H9 (cell line): ENCODE measurements at regions not wholly inside any gene's neighbourhood (a gene's known extent, or its start where the extent isn't known, plus 50 kb on each side); places are given as distances from the start of the nearest gene placed in this dataset.

Experiments used
- DNase-seq: peaks from one replicate; pipeline ENCODE4 v3.0.0-alpha.2; 2017
- H2AFZ ChIP-seq: one replicate; pipeline ENCODE4 v1.6.1; 2013; ENCODE audit warnings: mild to moderate bottlenecking, low read length, control low read depth, moderate library complexity
- H2AK5ac ChIP-seq: 2 replicates; pipeline ENCODE4 v1.6.1; 2013; ENCODE audit warnings: low read length, control low read depth, mixed read lengths; ENCODE audit not compliant: insufficient read length
- H2BK120ac ChIP-seq: one replicate; pipeline ENCODE4 v1.6.1; 2013; ENCODE audit warnings: low read depth, mild to moderate bottlenecking, low read length, control low read depth, inconsistent platforms; ENCODE audit not compliant: poor library complexity, severe bottlenecking
- H2BK12ac ChIP-seq: 2 replicates; pipeline ENCODE4 v1.6.1; 2013; ENCODE audit warnings: low read length, control low read depth, mixed read lengths, low read depth; ENCODE audit not compliant: insufficient read length
- H2BK15ac ChIP-seq: 2 replicates; pipeline ENCODE4 v1.6.1; 2013; ENCODE audit warnings: low read depth, low read length, control low read depth
- H2BK20ac ChIP-seq: one replicate; pipeline ENCODE4 v1.6.1; 2013; ENCODE audit warnings: low read depth, mild to moderate bottlenecking, low read length, control low read depth, inconsistent platforms; ENCODE audit not compliant: poor library complexity, severe bottlenecking
- H2BK5ac ChIP-seq: 2 replicates; pipeline ENCODE4 v1.6.1; 2013; ENCODE audit warnings: low read length, control low read depth, mixed read lengths; ENCODE audit not compliant: insufficient read length
- H3K14ac ChIP-seq: 2 replicates; pipeline ENCODE4 v1.6.1; 2013; ENCODE audit warnings: low read length, control low read depth; ENCODE audit not compliant: insufficient read depth
- H3K18ac ChIP-seq: 2 replicates; pipeline ENCODE4 v1.6.1; 2013; ENCODE audit warnings: low read depth, mild to moderate bottlenecking, mixed read lengths, low read length, control low read depth; ENCODE audit not compliant: insufficient read length
- H3K23ac ChIP-seq: 2 replicates; pipeline ENCODE4 v1.6.1; 2013; ENCODE audit warnings: low read length, control low read depth, mixed read lengths, low read depth; ENCODE audit not compliant: insufficient read length
- H3K23me2 ChIP-seq: 2 replicates; pipeline ENCODE4 v1.6.1; 2013; ENCODE audit warnings: low read depth, mild to moderate bottlenecking, mixed read lengths, low read length, control low read depth; ENCODE audit not compliant: insufficient read length, poor library complexity, severe bottlenecking
- H3K27ac ChIP-seq: 2 replicates; pipeline ENCODE4 v1.5.1; 2013; ENCODE audit warnings: low read length, control low read depth, mixed read lengths, low read depth; ENCODE audit not compliant: insufficient read length
- H3K27me3 ChIP-seq: 2 replicates; pipeline ENCODE4 v1.6.1; 2013; ENCODE audit warnings: low read length, control low read depth, inconsistent platforms; ENCODE audit not compliant: insufficient read depth
- H3K4ac ChIP-seq: 2 replicates; pipeline ENCODE4 v1.6.1; 2013; ENCODE audit warnings: low read depth, mild to moderate bottlenecking, control low read depth, inconsistent platforms, low read length, moderate library complexity
- H3K4me1 ChIP-seq: 2 replicates; pipeline ENCODE4 v1.6.1; 2013; ENCODE audit warnings: low read length, control low read depth, inconsistent platforms; ENCODE audit not compliant: insufficient read depth
- H3K4me2 ChIP-seq: 2 replicates; pipeline ENCODE4 v1.6.1; 2013; ENCODE audit warnings: low read length, control low read depth, mixed read lengths; ENCODE audit not compliant: insufficient read length, insufficient read depth
- H3K56ac ChIP-seq: 2 replicates; pipeline ENCODE4 v1.6.1; 2013; ENCODE audit warnings: low read depth, mild to moderate bottlenecking, mixed read lengths, low read length, control low read depth; ENCODE audit not compliant: insufficient read length
- H3K79me1 ChIP-seq: 2 replicates; pipeline ENCODE4 v1.6.1; 2013; ENCODE audit warnings: low read depth, mild to moderate bottlenecking, moderate library complexity, low read length, control low read depth, inconsistent platforms; ENCODE audit not compliant: insufficient read depth, poor library complexity, severe bottlenecking
- H3K79me2 ChIP-seq: 2 replicates; pipeline ENCODE4 v1.6.1; 2013; ENCODE audit warnings: low read length, control low read depth, inconsistent platforms; ENCODE audit not compliant: insufficient read depth
- H3K9ac ChIP-seq: 2 replicates; pipeline ENCODE4 v1.6.1; 2013; ENCODE audit warnings: low read length, control low read depth, mixed read lengths; ENCODE audit not compliant: insufficient read length; ENCODE audit errors: extremely low read depth
- H3K9me3 ChIP-seq: one replicate; pipeline ENCODE4 v1.6.1; 2013; ENCODE audit warnings: low read depth, low read length, inconsistent platforms; ENCODE audit not compliant: control insufficient read depth
- H3T11ph ChIP-seq: one replicate; pipeline ENCODE4 v1.6.1; 2013; ENCODE audit warnings: mild to moderate bottlenecking, low read length, control low read depth, inconsistent platforms
- H4K20me1 ChIP-seq: one replicate; pipeline ENCODE4 v1.6.1; 2013; ENCODE audit not compliant: control insufficient read depth, insufficient read length, insufficient read depth
- H4K5ac ChIP-seq: 2 replicates; pipeline ENCODE4 v1.6.1; 2013; ENCODE audit warnings: low read depth, mild to moderate bottlenecking, mixed read lengths, low read length, control low read depth; ENCODE audit not compliant: insufficient read length
- H4K8ac ChIP-seq: replicated peaks from 2 replicates; pipeline ENCODE4 v1.6.1; 2013; ENCODE audit warnings: low read length, control low read depth, mixed read lengths, low read depth; ENCODE audit not compliant: insufficient read length
- H4K91ac ChIP-seq: 2 replicates; pipeline ENCODE4 v1.6.1; 2013; ENCODE audit warnings: low read depth, mild to moderate bottlenecking, moderate library complexity, mixed read lengths, low read length, control low read depth; ENCODE audit not compliant: insufficient read length
- H3K27ac Mint-ChIP-seq, 3 experiments: 2 replicates in 2 of 3; 3 replicates in 1 of 3; pipeline ENCODE4 v1.8.0; 2020 to 2021; ENCODE audit warnings: mixed read lengths in 3 of 3, mild to moderate bottlenecking in 1 of 3, moderate library complexity in 1 of 3
- H3K27me3 Mint-ChIP-seq: 2 replicates; pipeline ENCODE4 v1.8.0; 2021; ENCODE audit warnings: low read depth, mild to moderate bottlenecking, moderate library complexity, mixed read lengths
- H3K36me3 Mint-ChIP-seq, 3 experiments: 2 replicates in 2 of 3; 3 replicates in 1 of 3; pipeline ENCODE4 v1.8.0; 2020 to 2021; ENCODE audit warnings: low read depth in 3 of 3, mixed read lengths in 3 of 3; ENCODE audit not compliant: insufficient read depth in 1 of 3
- H3K4me1 Mint-ChIP-seq, 2 experiments: 2 replicates each; pipeline ENCODE4 v1.8.0; 2020; ENCODE audit warnings: mixed read lengths in 2 of 2
- H3K4me3 Mint-ChIP-seq, 2 experiments: 2 replicates in 1 of 2; 3 replicates in 1 of 2; pipeline ENCODE4 v1.8.0; 2020 to 2021; ENCODE audit warnings: mild to moderate bottlenecking in 2 of 2, mixed read lengths in 2 of 2, moderate library complexity in 1 of 2
- H3K9me3 Mint-ChIP-seq, 2 experiments: 2 replicates in 1 of 2; 3 replicates in 1 of 2; pipeline ENCODE4 v1.8.0; 2020; ENCODE audit warnings: mild to moderate bottlenecking in 2 of 2, mixed read lengths in 2 of 2, moderate library complexity in 1 of 2
- CTCF ChIP-seq: fragments of 200-600 bp; sonication (generic); conservative IDR thresholded peaks from 3 replicates; pipeline ENCODE4 v1.8.0; 2021; ENCODE audit warnings: antibody characterized with exemption, mild to moderate bottlenecking
- WGBS: extraction: QIAGEN DNeasy Blood & Tissue Kit; methylation state at CpG from one replicate; pipeline ENCODE4 v1.1.7; 2013; ENCODE audit warnings: missing lambda C conversion rate, low lambda C conversion rate, mixed read lengths; ENCODE audit not compliant: insufficient read length; ENCODE audit errors: extremely low coverage; 5-methylcytosine and 5-hydroxymethylcytosine counted together

- Histone ChIP-seq H3K56ac (no peak overlapping the region), H3K9ac (no peak overlapping the region), H2AFZ (no peak overlapping the region), H4K5ac (no peak overlapping the region), H4K91ac (no peak overlapping the region), H3K27ac (no peak overlapping the region), H3K4me2 (no peak overlapping the region), H2BK15ac (no peak overlapping the region), H3T11ph (no peak overlapping the region), H2BK120ac (no peak overlapping the region), H4K20me1 (no peaks in the 10 kb centered on the region), H2BK20ac (no peak overlapping the region), H3K79me2 (no peaks in the 10 kb centered on the region), H3K4ac (no peak overlapping the region), H4K8ac (no peak overlapping the region), H3K14ac (no peak overlapping the region), H2BK12ac (no peak overlapping the region), H3K4me1 (no peaks in the 10 kb centered on the region), H3K27me3 (no peaks in the 10 kb centered on the region), H3K23ac (no peak overlapping the region), H3K79me1 (no peaks in the 10 kb centered on the region), H2BK5ac (no peak overlapping the region), H3K18ac (no peak overlapping the region), H2AK5ac (no peak overlapping the region), H3K9me3 (no peaks in the 10 kb centered on the region), H3K23me2 (no peaks in the 10 kb centered on the region)
- Mint-ChIP-seq H3K27ac (no peak overlapping the region; a peak in 1 of 7 replicates), H3K4me3 (no peak overlapping the region), H3K9me3 (peaks cover 14 to 25% of the 10 kb centered on the region in 2 experiments), H3K36me3 (peaks cover 0 to 5% (median 0%) of the 10 kb centered on the region in 3 experiments; a peak in 2 of 7 replicates), H3K27me3 (peaks cover 5% of the 10 kb centered on the region), H3K4me1 (no peaks in the 10 kb centered on the region)
- TF ChIP-seq CTCF: no peak
- DNase-seq: no peak
- no CpG with 5 or more reads among the region's 3 CpGs for WGBS
These were observed 110.0 kb downstream of the EMX2 start for GRCh38 chr10:117652228-117653169.
